HG03442 (cell line): ENCODE measurements at regions not wholly inside any gene's neighbourhood (a gene's known extent, or its start where the extent isn't known, plus 50 kb on each side); places are given as distances from the start of the nearest gene placed in this dataset.
"Not testable (repeated sequence)": the region's sequence is repeated elsewhere in the genome, so short reads cannot be mapped to it uniquely, and the experiment has no call there.

ENCODE experiments used
- ATAC-seq: cut with Tn5 transposase; IDR thresholded peaks from one replicate; pipeline ENCODE4 v1.9.1; 2021; ENCODE audit warnings: mild to moderate bottlenecking, moderate library complexity; ENCODE audit not compliant: unreplicated experiment

GRCh38 chr2:53216805-53217204 is 550.8 kb upstream of the CHAC2 start:
- no peak for ATAC-seq

GRCh38 chr2:53212576-53212975 is 555.0 kb upstream of the CHAC2 start:
- no peak for ATAC-seq

GRCh38 chr2:53211201-53211774 is 556.3 kb upstream of the CHAC2 start:
- ATAC-seq = no peak

GRCh38 chr2:53210538-53210937 is 557.1 kb upstream of the CHAC2 start:
- no peak for ATAC-seq

GRCh38 chr2:53209679-53210458 is 557.7 kb upstream of the CHAC2 start:
- no peak for ATAC-seq

- ATAC-seq = no peak
These were observed 558.8 kb upstream of the CHAC2 start for GRCh38 chr2:53208815-53209214.

- not testable (repeated sequence) for ATAC-seq
These were observed 561.4 kb upstream of the CHAC2 start for GRCh38 chr2:53206226-53206625.

- ATAC-seq = no peak
These were observed 565.5 kb upstream of the CHAC2 start for GRCh38 chr2:53202063-53202462.

GRCh38 chr2:53200072-53200471 is 567.5 kb upstream of the CHAC2 start:
- no peak for ATAC-seq

- no peak for ATAC-seq
These were observed 578.6 kb upstream of the CHAC2 start for GRCh38 chr2:53188851-53189510.

GRCh38 chr2:53183581-53183980 is 584.0 kb upstream of the CHAC2 start:
- no peak for ATAC-seq

GRCh38 chr2:53182601-53183000 is 585.0 kb upstream of the CHAC2 start:
- no peak for ATAC-seq

GRCh38 chr2:53181759-53182158 is 585.8 kb upstream of the CHAC2 start:
- ATAC-seq = no peak

GRCh38 chr2:53177327-53177726 is 590.3 kb upstream of the CHAC2 start:
- no peak for ATAC-seq

- ATAC-seq = no peak
These were observed 593.1 kb upstream of the CHAC2 start for GRCh38 chr2:53174539-53174938.

GRCh38 chr2:53173698-53174455 is 593.7 kb upstream of the CHAC2 start:
- no peak for ATAC-seq

GRCh38 chr2:53173091-53173490 is 594.5 kb upstream of the CHAC2 start:
- no peak for ATAC-seq

- ATAC-seq = no peak
These were observed 597.1 kb upstream of the CHAC2 start for GRCh38 chr2:53170466-53170865.

- no peak for ATAC-seq
These were observed 600.4 kb upstream of the CHAC2 start for GRCh38 chr2:53167227-53167626.

- no peak for ATAC-seq
These were observed 617.5 kb upstream of the CHAC2 start for GRCh38 chr2:53150146-53150545.

GRCh38 chr2:53148221-53148620 is 619.4 kb upstream of the CHAC2 start:
- no peak for ATAC-seq
